Duodenal mucosa (tissue), 2 donors: ENCODE measurements at regions not wholly inside any gene's neighbourhood (a gene's known extent, or its start where the extent isn't known, plus 50 kb on each side); places are given as distances from the start of the nearest gene placed in this dataset.

Experiments used
- H3K27ac ChIP-seq: one replicate; pipeline ENCODE4 v1.7.0; 2013; ENCODE audit warnings: low read depth, low read length
- H3K27me3 ChIP-seq, 2 donors: one replicate each; pipeline ENCODE4 v1.7.0; 2013; ENCODE audit warnings: low read length in 2 of 2, control low read depth in 1 of 2; ENCODE audit not compliant: insufficient read depth in 2 of 2, control insufficient read depth in 1 of 2
- H3K36me3 ChIP-seq, 2 donors: one replicate each; pipeline ENCODE4 v1.7.0; 2013; ENCODE audit warnings: low read length in 2 of 2, control low read depth in 1 of 2; ENCODE audit not compliant: insufficient read depth in 2 of 2, control insufficient read depth in 1 of 2
- H3K4me1 ChIP-seq, 2 donors: one replicate each; pipeline ENCODE4 v1.7.0; 2013; ENCODE audit warnings: low read length in 2 of 2, control low read depth in 1 of 2; ENCODE audit not compliant: insufficient read depth in 2 of 2, control insufficient read depth in 1 of 2
- H3K4me3 ChIP-seq, 2 donors: one replicate each; pipeline ENCODE4 v1.7.0; 2013; ENCODE audit warnings: low read length in 2 of 2, low read depth in 1 of 2
- H3K9ac ChIP-seq, 2 donors: one replicate each; pipeline ENCODE4 v1.7.0; 2013; ENCODE audit warnings: low read length in 2 of 2, low read depth in 1 of 2
- H3K9me3 ChIP-seq, 2 donors: one replicate each; pipeline ENCODE4 v1.7.0; 2013; ENCODE audit warnings: low read length in 2 of 2, control low read depth in 1 of 2; ENCODE audit not compliant: control insufficient read depth in 1 of 2

GRCh38 chr4:185920171-185920570, 108.2 kb upstream of the SORBS2 start:
- Histone ChIP-seq H3K36me3 (no peaks in the 10 kb centered on the region), H3K4me3 (no peak overlapping the region), H3K27ac (no peak overlapping the region), H3K9me3 (no peaks in the 10 kb centered on the region), H3K9ac (no peak overlapping the region), H3K4me1 (no peaks in the 10 kb centered on the region), H3K27me3 (peaks cover 0 to 9% of the 10 kb centered on the region in 2 donors)

- Histone ChIP-seq H3K9me3 (no peaks in the 10 kb centered on the region), H3K9ac (no peak overlapping the region), H3K27ac (no peak overlapping the region), H3K36me3 (no peaks in the 10 kb centered on the region), H3K27me3 (peaks cover 0 to 9% of the 10 kb centered on the region in 2 donors), H3K4me1 (no peaks in the 10 kb centered on the region), H3K4me3 (no peak overlapping the region)
Measured at GRCh38 chr4:185920691-185921260, 108.8 kb upstream of the SORBS2 start.

GRCh38 chr4:185921583-185922555, 109.9 kb upstream of the SORBS2 start:
- no peaks in the 10 kb centered on the region for H3K9me3 ChIP-seq
- H3K27me3 ChIP-seq, result peaks cover 0 to 9% of the 10 kb centered on the region in 2 donors
- no peaks in the 10 kb centered on the region for H3K36me3 ChIP-seq
- no peak overlapping the region for H3K9ac ChIP-seq
- no peak overlapping the region for H3K27ac ChIP-seq
- no peaks in the 10 kb centered on the region for H3K4me1 ChIP-seq
- no peak overlapping the region for H3K4me3 ChIP-seq

- Histone ChIP-seq H3K36me3 (no peaks in the 10 kb centered on the region), H3K9ac (no peak overlapping the region), H3K9me3 (no peaks in the 10 kb centered on the region), H3K4me1 (no peaks in the 10 kb centered on the region), H3K27me3 (peaks cover 0 to 9% of the 10 kb centered on the region in 2 donors), H3K4me3 (no peak overlapping the region), H3K27ac (no peak overlapping the region)
Measured at GRCh38 chr4:185924458-185925044, 112.6 kb upstream of the SORBS2 start.

GRCh38 chr4:185925910-185926360, 113.9 kb upstream of the SORBS2 start:
- peak overlapping the region; percentile 70 to 73 for H3K4me3 ChIP-seq
- H3K4me1 ChIP-seq, result no peaks in the 10 kb centered on the region
- H3K9me3 ChIP-seq, result no peaks in the 10 kb centered on the region
- H3K27ac ChIP-seq, result no peak overlapping the region
- peaks cover 0 to 6% of the 10 kb centered on the region in 2 donors for H3K27me3 ChIP-seq
- no peaks in the 10 kb centered on the region for H3K36me3 ChIP-seq
- peak overlapping the region in 1 of 2 donors; percentile 26 for H3K9ac ChIP-seq

GRCh38 chr4:185931375-185931774, 119.4 kb upstream of the SORBS2 start:
- no peaks in the 10 kb centered on the region for H3K36me3 ChIP-seq
- no peaks in the 10 kb centered on the region for H3K27me3 ChIP-seq
- H3K9ac ChIP-seq, result no peak overlapping the region
- H3K27ac ChIP-seq, result no peak overlapping the region
- no peaks in the 10 kb centered on the region for H3K9me3 ChIP-seq
- H3K4me3 ChIP-seq, result no peak overlapping the region
- H3K4me1 ChIP-seq, result no peaks in the 10 kb centered on the region

GRCh38 chr4:185931986-185932385, 120.0 kb upstream of the SORBS2 start:
- Histone ChIP-seq H3K9me3 (no peaks in the 10 kb centered on the region), H3K9ac (no peak overlapping the region), H3K36me3 (no peaks in the 10 kb centered on the region)

GRCh38 chr4:185932491-185932890, 120.5 kb upstream of the SORBS2 start:
- Histone ChIP-seq H3K36me3 (no peaks in the 10 kb centered on the region), H3K9me3 (no peaks in the 10 kb centered on the region), H3K27ac (no peak overlapping the region), H3K4me3 (no peak overlapping the region), H3K27me3 (no peaks in the 10 kb centered on the region), H3K9ac (no peak overlapping the region), H3K4me1 (no peaks in the 10 kb centered on the region)

More at GRCh38 chr4:185931986-185932385, 120.0 kb upstream of the SORBS2 start:
- H3K27ac ChIP-seq, result no peak overlapping the region
- no peaks in the 10 kb centered on the region for H3K4me1 ChIP-seq
- H3K4me3 ChIP-seq, result no peak overlapping the region
- H3K27me3 ChIP-seq, result no peaks in the 10 kb centered on the region

GRCh38 chr4:185933078-185933581, 121.1 kb upstream of the SORBS2 start:
- H3K27me3 ChIP-seq, result no peaks in the 10 kb centered on the region
- H3K9ac ChIP-seq, result no peak overlapping the region
- H3K36me3 ChIP-seq, result no peaks in the 10 kb centered on the region
- no peak overlapping the region for H3K4me3 ChIP-seq
- no peaks in the 10 kb centered on the region for H3K9me3 ChIP-seq
- H3K27ac ChIP-seq, result no peak overlapping the region
- H3K4me1 ChIP-seq, result no peaks in the 10 kb centered on the region
